ENCODE measurements at regions not wholly inside any gene's neighbourhood (a gene's known extent, or its start where the extent isn't known, plus 50 kb on each side); places are given as distances from the start of the nearest gene placed in this dataset.

GRCh38 chr3:124557-125179 lies 71.9 kb upstream of the CHL1 start:
- no peak for TF ChIP-seq ZNF138 (CRISPR knock-in tag; conservative IDR thresholded peaks at IDR 0.05)
- TF ChIP-seq ZNF281 (CRISPR knock-in tag; IDR thresholded peaks at IDR 0.05) = no peak
- TF ChIP-seq SMAD3 (CRISPR knock-in tag; IDR thresholded peaks at IDR 0.05; ENCODE audit: borderline replicate concordance) = no peak
- TF ChIP-seq CBFB (CRISPR knock-in tag; IDR thresholded peaks at IDR 0.05; ENCODE audit: low read depth) = no peak
- TF ChIP-seq RELA (CRISPR knock-in tag; IDR thresholded peaks at IDR 0.05; ENCODE audit: borderline replicate concordance) = no peak
- no peak for TF ChIP-seq CREB1 (CRISPR knock-in tag; IDR thresholded peaks at IDR 0.05)
- TF ChIP-seq CTCF (IDR thresholded peaks at IDR 0.05) = no peak
- TF ChIP-seq MAX (CRISPR knock-in tag; IDR thresholded peaks at IDR 0.05) = no peak
- no peak for TF ChIP-seq TEAD1 (CRISPR knock-in tag; IDR thresholded peaks at IDR 0.05)
- TF ChIP-seq ESRRA (CRISPR knock-in tag; IDR thresholded peaks at IDR 0.05; ENCODE audit: borderline replicate concordance) = no peak
- TF ChIP-seq USF1 (CRISPR knock-in tag; IDR thresholded peaks at IDR 0.05) = no peak
- no peak for TF ChIP-seq NFE2L1 (CRISPR knock-in tag; IDR thresholded peaks at IDR 0.05)
- TF ChIP-seq ZNF121 (CRISPR knock-in tag; IDR thresholded peaks at IDR 0.05) = no peak
